DMS 273 (cell line): ENCODE measurements at regions not wholly inside any gene's neighbourhood (a gene's known extent, or its start where the extent isn't known, plus 50 kb on each side); places are given as distances from the start of the nearest gene placed in this dataset.
A peak's percentile ranks its signal among the peaks of the same experiment; 100 is the strongest.

Experiments used
- DNase-seq: peaks from one replicate; lab custom pipeline; 2025; ENCODE audit not compliant: unreplicated experiment; lab: John Stamatoyannopoulos, UW

DNA sequence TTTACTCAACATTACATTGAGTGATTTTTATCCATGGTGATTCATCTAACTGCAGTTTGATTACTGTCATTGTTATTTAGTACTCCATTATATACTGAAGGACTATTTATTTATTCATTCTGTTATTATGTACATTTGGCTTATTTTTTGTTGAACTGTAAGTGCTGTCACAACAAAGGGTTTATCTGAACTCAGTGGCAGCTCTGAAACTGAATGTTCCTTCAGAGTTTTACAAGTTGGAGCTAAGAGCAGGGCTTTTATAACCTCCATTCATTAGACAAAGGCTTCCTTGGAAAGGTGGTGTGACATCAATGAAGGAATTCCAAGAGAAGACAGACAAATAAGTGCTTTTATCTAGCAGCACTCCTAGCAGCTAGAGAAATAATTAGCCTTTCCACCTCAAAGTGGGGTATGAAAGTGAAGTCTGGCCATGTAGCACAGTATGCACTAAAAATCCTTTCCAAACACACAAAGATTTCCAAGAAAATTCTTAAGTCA is 83.3 kb upstream of the GORAB start:
- DNase-seq = no peak

DNA sequence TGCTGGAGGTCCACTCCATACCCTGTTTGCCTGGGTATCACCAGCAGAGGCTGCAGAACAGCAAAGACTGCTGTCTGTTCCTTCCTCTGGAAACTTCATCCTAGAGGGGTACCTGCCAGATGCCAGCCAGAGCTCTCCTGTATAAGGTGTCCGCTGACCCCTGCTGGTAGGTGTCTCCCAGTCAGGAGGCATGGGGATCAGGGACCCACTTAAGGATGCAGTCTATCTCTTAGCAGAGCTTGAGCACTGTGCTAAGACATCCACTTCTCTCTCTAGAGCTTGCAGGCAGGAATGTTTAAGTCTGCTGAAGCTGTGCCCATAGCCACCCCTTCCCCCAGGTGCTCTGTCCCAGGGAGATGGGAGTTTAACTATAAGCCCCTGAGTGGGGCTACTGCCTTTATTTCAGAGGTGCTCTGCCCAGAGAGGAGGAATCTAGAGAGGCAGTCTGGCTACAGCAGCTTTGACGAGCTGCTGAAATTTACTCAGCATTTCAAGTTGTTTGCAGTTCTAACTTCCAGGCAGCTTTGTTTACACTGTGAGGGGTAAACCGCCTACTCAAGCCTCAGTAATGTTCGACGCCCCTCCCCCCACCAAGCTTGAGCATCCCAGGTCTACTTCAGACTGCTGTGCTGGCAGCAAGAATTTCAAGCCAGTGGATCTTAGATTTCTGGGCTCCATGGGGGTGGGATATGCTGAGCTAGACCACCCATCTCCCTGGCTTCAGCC is 74.5 kb upstream of the GORAB start:
- DNase-seq = peak; percentile 3

DNA sequence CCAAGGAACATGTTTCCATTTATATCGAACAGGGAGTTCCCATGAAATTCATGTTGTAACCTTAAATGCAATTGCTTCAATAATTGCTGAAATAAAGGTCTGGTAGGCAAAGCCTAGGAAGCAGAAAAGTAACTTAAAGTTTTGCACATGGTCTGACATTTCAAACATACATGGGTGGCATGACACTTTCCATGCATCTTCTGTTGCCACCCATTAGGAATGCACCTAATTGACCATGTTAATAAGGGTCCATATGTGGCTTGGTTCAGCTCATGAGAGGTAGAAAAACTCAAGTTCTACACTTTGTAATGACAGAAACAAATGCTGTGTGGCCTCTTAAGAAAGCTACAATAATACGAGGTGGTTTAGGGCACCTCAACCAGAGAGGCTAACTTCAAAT is 72.0 kb upstream of the GORAB start:
- no peak for DNase-seq

- no peak for DNase-seq
Observed at GRCh38 chr1:170460414-170461155, 71.4 kb upstream of the GORAB start.

DNA sequence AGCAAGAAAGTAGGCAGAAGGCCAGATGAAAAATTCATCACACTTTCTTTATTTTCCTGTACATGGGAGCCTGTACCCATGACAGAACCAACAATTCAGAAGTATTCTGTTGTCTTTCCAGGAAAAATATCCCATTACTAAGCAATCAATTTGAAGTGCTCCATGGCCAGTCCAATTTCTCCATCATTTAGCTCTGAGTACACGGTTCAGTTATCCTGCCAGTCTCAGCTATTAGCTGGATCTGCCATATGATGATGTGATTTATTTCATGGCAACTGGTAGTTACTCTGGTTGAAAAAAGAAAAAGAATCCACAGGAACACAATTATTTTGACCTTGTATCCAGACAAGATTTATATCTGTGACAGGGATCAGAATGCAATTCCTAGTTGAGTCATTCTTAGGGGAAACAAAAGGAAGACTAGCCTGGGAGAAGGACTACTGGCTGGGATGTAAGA is 70.6 kb upstream of the GORAB start:
- no peak for DNase-seq

- DNase-seq = no peak
Observed at GRCh38 chr1:170461762-170462384, 70.1 kb upstream of the GORAB start.

GRCh38 chr1:170470121-170470520 is 61.8 kb upstream of the GORAB start:
- no peak for DNase-seq

DNA sequence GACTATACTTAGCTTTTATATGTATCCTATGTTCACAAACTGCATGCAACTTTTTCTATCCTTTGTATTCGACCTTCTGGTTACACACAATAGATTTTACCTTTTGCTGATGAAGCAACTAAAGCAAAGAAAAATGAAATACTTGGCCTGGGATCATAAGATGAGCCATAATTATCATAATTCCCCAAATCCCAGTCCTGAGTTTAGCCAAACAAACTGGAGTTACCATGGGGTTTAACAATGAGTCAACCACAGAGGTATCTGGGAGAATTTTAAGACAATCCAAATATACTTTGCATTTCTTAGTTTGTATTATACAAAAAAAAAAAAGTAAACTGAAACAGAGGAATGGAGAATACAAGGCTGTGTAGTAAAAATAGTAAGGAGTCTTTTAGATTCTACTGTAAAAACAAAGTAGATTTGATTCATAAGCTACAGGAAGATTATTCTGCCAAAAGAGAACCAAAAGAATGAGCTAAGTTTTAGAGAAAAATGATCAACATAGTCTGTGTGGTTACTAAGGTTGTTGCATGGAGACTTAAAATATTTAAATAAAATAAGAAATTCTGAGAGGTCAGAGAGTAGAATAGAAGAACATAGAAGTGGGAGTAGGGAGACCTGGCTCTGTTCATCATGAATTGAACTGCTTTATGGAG is 60.4 kb upstream of the GORAB start:
- DNase-seq = no peak

DNA sequence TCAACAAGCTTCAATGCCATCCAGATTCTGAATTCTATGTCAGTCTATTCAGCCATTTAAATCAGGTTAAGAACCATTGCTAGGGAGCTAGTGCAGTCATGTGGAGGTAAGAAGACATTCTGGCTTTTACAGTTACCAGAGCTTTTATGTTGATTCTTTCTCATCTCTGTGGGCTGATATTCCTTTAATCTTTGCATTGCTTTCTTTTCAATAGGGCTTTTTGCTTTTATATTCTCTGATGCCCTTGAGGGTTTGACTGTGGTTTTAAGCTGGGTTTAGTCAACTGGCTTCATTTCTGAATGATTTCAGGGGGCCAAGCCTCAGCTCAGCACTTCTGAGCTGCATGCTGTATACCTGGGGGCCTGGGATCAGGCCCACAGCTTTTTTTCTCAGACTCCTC is 51.0 kb upstream of the GORAB start:
- no peak for DNase-seq
